ENCODE measurements at regions not wholly inside any gene's neighbourhood (a gene's known extent, or its start where the extent isn't known, plus 50 kb on each side); places are given as distances from the start of the nearest gene placed in this dataset.
A peak's percentile ranks its signal among the peaks of the same experiment; 100 is the strongest.

- DNase-seq (ENCODE audit: low read depth), result no peak
Observed at GRCh38 chr1:229964281-229964680, 102.8 kb upstream of the GALNT2 start.

DNA sequence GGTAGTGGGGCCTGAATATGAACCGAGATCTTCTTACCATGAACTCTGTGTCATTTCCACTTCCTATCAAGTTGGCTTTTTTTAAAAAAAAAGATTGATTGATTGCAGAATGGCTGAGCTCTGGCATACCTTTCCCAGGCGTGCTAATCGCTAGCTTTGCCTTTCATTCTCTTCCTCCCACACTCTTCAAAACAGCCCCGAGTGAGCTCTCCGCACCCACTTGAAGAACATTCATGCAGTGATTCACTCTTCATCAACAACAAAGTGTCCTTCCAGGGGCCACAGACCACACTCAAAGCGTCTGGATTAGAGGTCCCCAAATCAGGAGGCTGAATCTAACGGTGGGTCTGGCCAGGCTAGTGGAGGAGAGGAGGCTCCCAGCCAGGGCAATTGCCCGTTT, 96.3 kb upstream of the GALNT2 start:
- DNase-seq (ENCODE audit: low read depth), result no peak

DNA sequence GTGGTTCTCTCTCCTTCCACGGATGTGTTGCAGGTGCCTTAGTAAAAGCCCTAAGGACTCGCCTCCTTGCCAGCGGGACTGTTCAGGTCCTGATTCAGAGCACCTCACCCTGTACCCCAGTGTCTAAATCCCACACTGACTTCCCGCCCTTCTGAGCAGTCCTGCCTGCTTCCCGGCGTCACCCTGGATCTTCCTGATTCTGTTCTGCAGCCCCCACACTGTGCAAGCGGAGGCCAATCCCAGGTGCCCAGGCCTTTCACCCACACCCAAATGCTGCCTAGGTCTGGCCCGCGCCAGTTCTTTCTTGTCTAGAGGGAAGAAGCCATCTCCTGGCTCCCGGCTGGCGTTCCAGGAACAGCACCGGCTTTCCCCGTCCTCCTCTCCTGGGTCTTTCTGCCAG, 95.9 kb upstream of the GALNT2 start:
- no peak for DNase-seq (ENCODE audit: low read depth)

GRCh38 chr1:229972600-229973296, 94.3 kb upstream of the GALNT2 start:
- no peak for DNase-seq (ENCODE audit: low read depth)

DNA sequence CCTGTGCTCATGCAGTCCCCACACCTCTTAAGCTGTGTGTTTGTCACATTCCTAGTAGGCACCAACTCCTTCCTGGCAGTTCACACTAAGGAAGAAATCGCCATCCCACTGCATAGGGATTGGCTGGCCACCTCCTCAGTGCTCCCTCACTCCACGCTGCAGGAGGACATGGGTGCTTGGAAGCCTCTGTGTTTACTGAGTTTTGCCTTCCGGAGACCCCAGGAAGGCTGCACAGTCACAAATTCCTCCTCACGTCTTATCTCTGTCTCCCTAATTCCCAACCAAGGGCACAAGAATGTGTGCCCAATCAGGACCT, 93.8 kb upstream of the GALNT2 start:
- no peak for DNase-seq (ENCODE audit: low read depth)

- no peak for DNase-seq (ENCODE audit: low read depth)
Observed at GRCh38 chr1:229975047-229975446, 92.0 kb upstream of the GALNT2 start.

DNA sequence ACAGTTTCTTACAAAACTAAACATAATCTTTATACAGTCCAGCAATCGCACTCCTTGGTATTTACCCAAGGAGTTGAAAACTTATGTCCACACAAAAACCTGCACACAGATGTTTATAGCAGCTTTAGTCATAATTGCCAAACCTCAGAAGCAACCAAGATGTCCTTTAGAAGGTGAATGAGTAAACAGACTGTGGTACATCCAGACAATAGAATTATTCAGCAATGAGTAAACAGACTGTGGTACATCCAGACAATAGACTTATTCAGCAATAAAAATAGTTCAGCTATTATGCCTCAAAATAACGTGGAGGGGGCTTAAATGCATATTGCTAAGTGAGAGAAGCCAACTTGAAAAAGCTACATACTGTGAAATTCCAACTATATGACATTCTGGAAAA, 87.0 kb upstream of the GALNT2 start:
- peak; percentile 71 for DNase-seq (ENCODE audit: low read depth)

DNA sequence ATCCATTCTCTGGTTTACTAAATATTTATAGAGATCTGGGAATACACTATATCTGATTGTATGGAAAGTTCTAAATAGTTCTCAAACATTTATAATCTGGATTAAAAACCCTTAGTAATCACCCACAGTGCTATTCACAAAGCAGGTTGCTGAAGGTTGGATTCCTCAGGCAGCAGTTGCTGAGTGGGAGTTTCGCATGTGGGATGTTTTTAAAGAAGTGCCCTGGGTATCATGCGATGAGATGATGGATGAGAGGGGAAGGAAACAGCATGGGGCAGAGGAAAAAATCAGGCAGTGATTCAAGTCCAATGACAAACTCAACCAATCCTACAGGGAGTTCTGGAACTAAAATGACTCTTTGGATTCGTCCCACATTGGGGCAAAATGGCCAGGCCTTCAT, 85.3 kb upstream of the GALNT2 start:
- DNase-seq (ENCODE audit: low read depth), result no peak

GRCh38 chr1:229984310-229984991, 82.6 kb upstream of the GALNT2 start:
- no peak for DNase-seq (ENCODE audit: low read depth)

DNA sequence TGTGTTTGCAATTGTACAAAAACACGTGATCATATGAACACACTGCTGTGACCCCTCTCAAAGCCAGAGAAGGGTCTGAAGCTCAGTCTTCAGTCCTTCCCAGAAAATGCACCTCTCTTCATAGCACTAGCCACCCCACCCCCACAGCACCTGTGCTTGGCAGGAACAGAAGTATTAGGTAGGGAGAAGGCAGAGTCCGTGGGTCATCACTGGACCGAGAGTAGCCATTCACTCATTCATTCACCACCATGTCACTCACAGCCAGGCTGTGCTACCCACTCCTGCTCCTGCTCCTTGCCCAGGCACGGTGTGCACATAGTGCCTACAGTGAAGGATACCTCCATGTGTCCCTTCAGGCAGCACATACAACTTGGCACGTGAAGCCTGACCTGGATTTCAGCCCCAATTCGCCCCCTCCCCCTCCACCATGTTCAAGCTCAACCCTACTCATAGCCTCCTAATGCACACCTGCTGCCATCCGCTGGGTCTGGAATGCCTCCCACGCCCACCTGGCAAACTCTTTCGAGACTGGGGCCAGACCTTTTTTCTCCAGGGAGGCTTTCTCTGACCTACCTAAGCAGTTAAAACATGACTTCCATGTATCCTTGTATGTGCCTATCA, 81.9 kb upstream of the GALNT2 start:
- DNase-seq (ENCODE audit: low read depth), result no peak

GRCh38 chr1:229985613-229986010, 81.4 kb upstream of the GALNT2 start:
- DNase-seq (ENCODE audit: low read depth), result no peak

DNA sequence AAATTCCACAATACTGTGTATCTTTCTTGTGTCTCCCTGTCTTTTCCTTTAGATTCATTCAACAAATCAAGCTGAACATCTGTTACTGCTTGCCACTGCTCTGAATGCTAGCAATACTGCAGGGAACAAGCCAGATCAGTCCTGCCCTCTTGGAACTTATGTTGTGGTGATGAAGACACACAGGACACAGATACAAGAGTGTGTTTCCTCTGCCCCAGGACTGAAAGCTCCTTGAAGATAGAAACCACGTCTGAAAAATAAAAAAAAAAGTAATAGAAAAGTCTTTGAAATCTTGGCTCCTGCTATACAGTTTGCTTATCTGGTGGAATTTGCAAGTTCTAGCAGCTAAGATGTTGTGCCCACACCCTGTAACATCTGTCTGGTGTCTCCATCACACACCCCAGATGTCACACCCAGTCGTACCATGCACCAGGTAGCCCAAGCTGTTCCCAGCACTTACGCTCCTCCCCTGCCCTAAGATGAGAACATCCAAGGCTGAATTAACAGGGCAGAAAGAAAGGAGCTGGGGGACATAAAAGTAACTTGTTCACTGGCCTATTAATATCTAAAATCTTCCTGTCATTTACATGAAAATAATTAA, 80.2 kb upstream of the GALNT2 start:
- no peak for DNase-seq (ENCODE audit: low read depth)

- no peak for DNase-seq (ENCODE audit: low read depth)
Observed at GRCh38 chr1:229987953-229988352, 79.1 kb upstream of the GALNT2 start.

GRCh38 chr1:229988534-229988933, 78.5 kb upstream of the GALNT2 start:
- no peak for DNase-seq (ENCODE audit: low read depth)

DNA sequence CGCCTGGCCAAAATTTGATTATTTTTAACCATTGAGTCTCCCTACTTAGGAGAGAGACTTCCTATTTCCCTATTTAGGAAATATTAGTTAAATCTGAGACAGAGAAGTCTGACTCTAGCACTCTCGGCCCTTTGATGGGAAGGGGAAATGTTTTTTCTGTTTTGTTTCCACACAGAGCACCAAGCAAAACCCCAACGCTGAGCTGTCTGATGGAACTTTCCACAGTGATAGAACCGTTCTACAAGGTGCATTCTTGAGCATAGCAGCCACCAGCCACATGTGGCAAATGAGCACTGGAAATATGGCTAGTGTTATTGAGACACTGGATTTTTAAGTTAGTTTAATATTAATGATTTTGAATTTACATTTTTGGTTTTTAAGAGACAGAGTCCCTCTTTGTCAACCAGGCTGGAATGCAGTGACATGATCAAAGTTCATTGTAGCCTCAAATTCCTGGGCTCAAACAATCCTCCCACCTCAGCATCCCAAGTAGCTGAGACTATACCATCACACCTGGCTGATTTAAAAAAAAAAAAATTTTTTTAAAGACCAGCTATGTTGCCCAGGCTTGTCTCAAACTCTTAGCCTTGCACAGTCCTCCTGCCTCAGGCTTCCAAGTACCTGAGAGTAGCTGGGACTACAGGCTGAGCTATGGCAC, 77.3 kb upstream of the GALNT2 start:
- DNase-seq (ENCODE audit: low read depth), result no peak

- no peak for DNase-seq (ENCODE audit: low read depth)
Observed at GRCh38 chr1:229990326-229990725, 76.7 kb upstream of the GALNT2 start.

DNA sequence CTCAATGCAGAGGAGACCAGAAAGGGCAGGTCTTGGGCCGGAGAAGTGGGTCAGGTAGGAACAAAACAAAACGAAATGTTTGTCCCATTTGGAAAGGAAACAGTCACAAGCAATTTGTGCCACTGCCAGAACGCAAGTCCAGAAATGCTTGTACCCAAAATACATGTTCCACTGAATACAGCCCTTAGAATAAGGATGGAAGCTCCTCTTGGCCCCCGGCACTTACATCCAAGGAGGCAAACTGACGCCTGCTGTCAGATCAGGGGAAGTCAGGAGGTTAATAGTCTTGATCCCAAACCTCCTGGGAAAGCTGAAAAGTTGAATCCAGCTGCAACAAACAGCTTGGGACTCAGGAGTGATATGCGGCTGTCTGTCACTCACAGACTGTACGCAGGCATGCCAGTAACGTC, 75.9 kb upstream of the GALNT2 start:
- DNase-seq (ENCODE audit: low read depth), result no peak

DNA sequence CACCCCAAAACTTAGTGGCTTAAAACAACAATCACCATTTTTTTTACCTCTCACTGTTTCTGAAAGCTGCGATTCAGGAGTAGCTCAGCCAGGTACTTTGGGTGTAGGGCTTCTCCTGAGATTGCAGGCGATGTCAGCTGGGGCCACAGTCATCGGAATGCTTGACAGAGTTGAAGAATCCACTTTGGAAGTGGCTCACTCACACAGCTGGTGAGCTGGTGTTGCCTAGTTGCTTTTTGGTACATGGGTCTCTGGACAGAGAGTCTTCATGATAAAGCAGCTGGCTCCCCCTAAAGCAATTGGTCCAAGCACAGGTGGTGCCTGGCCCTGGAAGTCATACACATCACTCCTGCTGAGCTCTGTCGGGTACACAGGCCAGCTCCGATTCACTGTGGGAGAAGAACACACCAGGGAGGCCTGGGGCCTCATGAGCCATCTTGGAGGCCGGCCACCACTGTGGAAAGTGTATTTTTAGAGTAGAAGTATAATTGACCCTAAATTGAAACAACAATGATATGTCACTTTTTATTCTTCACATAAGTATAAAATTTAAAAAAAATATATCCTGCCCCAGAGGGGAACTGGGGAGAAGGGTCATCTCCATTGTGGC, 75.2 kb upstream of the GALNT2 start:
- no peak for DNase-seq (ENCODE audit: low read depth)

DNA sequence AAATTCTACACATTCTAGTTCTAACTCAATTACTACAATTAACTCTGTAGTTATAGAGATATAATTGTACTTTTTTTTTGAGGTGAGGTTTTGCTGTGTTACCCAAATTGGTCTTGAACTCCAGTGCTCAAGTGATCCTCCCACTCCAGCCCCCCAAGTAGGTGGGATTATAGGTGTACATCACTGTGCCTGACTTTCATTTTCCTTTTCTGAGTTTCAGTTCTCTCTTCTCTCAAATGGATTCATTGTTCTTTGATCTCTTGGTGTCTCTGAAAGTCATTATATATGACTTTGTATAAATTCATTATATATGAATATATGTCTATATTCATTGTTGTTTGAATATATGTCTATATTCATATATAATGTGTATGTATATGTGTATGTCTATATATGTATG, 74.0 kb upstream of the GALNT2 start:
- no peak for DNase-seq (ENCODE audit: low read depth)

GRCh38 chr1:229993894-229994293, 73.1 kb upstream of the GALNT2 start:
- no peak for DNase-seq (ENCODE audit: low read depth)

DNA sequence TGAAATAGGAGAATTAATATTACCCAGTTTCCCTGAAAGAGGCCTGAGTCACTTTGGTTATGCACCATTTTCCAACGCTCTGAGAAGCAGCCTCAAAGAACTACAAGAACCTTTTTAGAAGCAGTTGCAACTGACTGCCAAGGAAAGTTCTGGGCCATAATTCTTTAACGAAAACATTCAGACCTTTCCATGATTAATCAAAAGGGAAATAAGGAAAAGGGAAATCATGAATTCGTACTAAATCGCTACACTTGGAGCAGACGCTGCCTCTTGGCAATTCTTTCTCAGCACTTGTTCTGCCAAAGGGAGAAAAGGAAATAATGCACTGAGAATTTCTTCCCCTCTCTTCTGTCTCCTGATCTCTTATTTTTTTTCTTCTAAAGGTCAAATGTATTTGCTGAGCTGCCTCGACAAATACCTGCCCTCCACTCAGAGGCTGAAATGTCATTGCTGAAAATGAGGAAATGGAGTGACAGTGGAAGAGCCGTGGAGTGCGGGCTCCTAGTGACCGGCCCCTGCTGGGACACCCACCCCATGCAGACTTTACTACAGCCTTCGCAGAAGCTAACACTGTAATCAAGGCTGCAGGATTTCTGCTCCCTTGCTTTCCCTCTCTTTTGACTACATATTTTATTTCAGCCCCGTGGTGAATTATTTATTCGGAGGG, 67.9 kb upstream of the GALNT2 start:
- DNase-seq (ENCODE audit: low read depth), result no peak

All from RPMI7951 (cell line).